ENCODE measurements at regions not wholly inside any gene's neighbourhood (a gene's known extent, or its start where the extent isn't known, plus 50 kb on each side); places are given as distances from the start of the nearest gene placed in this dataset.
"Not testable (repeated sequence)": the region's sequence is repeated elsewhere in the genome, so short reads cannot be mapped to it uniquely, and the experiment has no call there.

DNA sequence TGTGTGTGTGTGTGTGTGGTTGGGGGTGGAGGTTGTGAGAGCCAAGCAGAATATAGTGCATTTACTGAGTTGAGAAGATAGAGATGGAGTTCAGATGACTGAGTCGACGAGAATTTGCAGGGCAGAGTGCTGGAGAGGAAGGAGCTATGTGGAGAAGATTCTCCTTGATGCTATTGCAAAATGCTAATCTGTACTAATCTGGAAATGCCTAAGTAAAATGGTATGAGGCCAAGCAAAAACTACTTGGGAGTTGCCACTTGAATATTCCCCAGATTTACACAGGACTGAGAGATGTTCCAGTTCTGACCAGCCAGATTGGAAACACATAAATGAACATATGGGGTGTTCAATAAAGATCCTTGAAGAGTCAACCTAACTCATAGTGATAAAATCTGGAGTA is 316.4 kb downstream of the NSUN3 start:
- Histone ChIP-seq H3K9me3 (replicated peaks) (no peaks in the 10 kb centered on the region), H3K27me3 (no peaks in the 10 kb centered on the region), H3K4me3 (no peak overlapping the region), H3K27ac (no peak overlapping the region), H3K36me3 (no peaks in the 10 kb centered on the region), H3K4me1 (no peaks in the 10 kb centered on the region)
- no peak for DNase-seq

DNA sequence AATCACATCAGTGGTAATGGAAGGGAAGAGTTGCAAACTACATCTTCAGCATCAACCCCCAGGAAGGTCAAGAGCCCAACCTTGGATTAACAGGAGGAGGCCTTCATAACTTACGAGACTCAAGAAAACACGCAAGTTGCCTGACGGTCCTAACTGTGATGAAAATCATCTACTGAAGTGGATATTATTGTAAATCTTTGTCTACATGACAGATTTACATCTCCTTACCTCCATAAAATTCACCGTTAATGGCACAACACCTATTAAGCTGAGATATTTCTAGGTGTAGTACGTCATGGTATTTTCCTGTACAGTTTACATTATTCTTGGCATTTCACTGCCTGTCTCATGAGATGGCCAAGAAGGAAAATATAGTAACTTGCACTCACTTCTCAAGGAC is 332.0 kb downstream of the NSUN3 start:
- Histone ChIP-seq H3K27ac (no peak overlapping the region), H3K4me1 (0 out of 2 replicates have a peak, but pooled peaks cover 3% of the 10 kb centered on the region), H3K4me3 (no peak overlapping the region), H3K36me3 (no peaks in the 10 kb centered on the region), H3K27me3 (no peaks in the 10 kb centered on the region), H3K9me3 (replicated peaks) (peaks cover 7% of the 10 kb centered on the region)
- DNase-seq: no peak

DNA sequence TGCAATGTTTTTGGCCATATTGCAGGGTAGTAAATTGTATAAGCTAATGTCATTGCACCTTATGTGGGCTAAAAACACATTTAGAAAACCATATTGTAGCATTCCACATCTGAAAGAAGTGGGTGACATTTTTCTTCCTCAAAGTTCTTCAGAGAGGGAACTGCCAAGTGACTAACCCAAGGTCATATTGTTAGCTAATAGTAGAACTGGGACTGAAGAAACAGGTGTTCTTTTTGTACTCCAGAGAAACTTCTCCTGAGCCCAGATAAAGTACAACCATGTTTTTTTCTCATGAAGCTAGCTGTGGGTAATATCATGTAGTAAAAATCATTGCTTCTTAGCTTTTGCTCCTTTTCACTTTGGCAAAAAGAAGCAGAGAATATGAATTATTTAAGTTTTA is 333.0 kb downstream of the NSUN3 start:
- H3K4me1 ChIP-seq: 0 out of 2 replicates have a peak, but pooled peaks cover 3% of the 10 kb centered on the region

GRCh38 chr3:94398036-94398435 is 335.2 kb downstream of the NSUN3 start:
- Histone ChIP-seq H3K9me3 (replicated peaks) (no peaks in the 10 kb centered on the region), H3K36me3 (no peaks in the 10 kb centered on the region), H3K4me1 (no peaks in the 10 kb centered on the region), H3K27ac (no peak overlapping the region), H3K27me3 (no peaks in the 10 kb centered on the region), H3K4me3 (no peak overlapping the region)
- no peak for DNase-seq

More for the DNA sequence above, 333.0 kb downstream of the NSUN3 start:
- H3K4me3 ChIP-seq: no peak overlapping the region
- H3K9me3 ChIP-seq (replicated peaks): peaks cover 7% of the 10 kb centered on the region
- H3K27me3 ChIP-seq: no peaks in the 10 kb centered on the region
- DNase-seq: no peak
- no peak overlapping the region for H3K27ac ChIP-seq
- no peaks in the 10 kb centered on the region for H3K36me3 ChIP-seq

- no peak for DNase-seq
- H3K4me3 ChIP-seq: no peak overlapping the region
- H3K9me3 ChIP-seq (replicated peaks): no peaks in the 10 kb centered on the region
- no peaks in the 10 kb centered on the region for H3K36me3 ChIP-seq
- no peak overlapping the region for H3K27ac ChIP-seq
- no peaks in the 10 kb centered on the region for H3K27me3 ChIP-seq
- no peaks in the 10 kb centered on the region for H3K4me1 ChIP-seq
These were observed 338.6 kb downstream of the NSUN3 start for GRCh38 chr3:94401466-94401865.

GRCh38 chr3:94402126-94402525 is 339.3 kb downstream of the NSUN3 start:
- Histone ChIP-seq H3K9me3 (replicated peaks) (no peaks in the 10 kb centered on the region), H3K27ac (no peak overlapping the region), H3K27me3 (no peaks in the 10 kb centered on the region), H3K4me3 (no peak overlapping the region), H3K36me3 (no peaks in the 10 kb centered on the region), H3K4me1 (no peaks in the 10 kb centered on the region)
- DNase-seq: no peak

DNA sequence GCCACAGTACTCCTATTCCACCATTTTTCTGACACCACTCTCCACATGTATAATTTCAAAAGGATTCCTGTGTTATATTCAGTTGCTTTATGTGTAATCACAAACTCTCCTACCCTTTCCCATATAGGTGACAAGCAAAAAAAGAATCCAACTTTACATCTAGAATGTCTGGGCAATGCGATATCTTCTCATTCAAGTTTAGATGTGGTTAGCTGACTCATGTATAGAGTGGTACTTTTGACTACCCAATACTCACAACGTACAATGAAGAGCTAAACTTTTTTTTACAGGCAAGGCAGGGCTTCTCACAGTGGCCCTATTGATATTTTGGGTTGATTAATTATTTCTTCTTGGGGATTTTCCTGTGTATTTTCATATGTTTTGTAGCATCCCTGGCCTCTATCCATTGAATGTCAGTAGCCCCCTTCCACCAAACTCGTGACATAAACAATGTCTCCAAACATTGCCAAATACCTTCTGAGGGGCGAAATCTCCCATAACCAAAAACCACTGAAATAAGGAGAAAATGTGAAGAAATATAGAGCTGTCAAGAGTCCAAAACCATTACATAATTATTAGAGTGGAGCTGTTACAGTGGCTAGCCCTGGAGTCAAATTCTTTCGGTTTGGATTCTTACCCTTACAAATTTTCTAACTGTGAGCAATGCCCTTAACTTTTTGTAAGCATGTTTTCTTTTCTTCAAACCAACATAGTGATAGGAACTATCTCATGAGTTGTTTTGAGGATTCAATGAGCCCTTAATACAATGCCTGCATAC is 342.6 kb downstream of the NSUN3 start:
- H3K36me3 ChIP-seq: no peaks in the 10 kb centered on the region
- H3K27me3 ChIP-seq: no peaks in the 10 kb centered on the region
- no peaks in the 10 kb centered on the region for H3K4me1 ChIP-seq
- no peak overlapping the region for H3K4me3 ChIP-seq
- DNase-seq: no peak
- H3K9me3 ChIP-seq (replicated peaks): no peaks in the 10 kb centered on the region
- H3K27ac ChIP-seq: no peak overlapping the region

- H3K27ac ChIP-seq: no peak overlapping the region
- no peaks in the 10 kb centered on the region for H3K36me3 ChIP-seq
- no peak for DNase-seq
- H3K27me3 ChIP-seq: no peaks in the 10 kb centered on the region
- H3K9me3 ChIP-seq (replicated peaks): no peaks in the 10 kb centered on the region
- H3K4me3 ChIP-seq: no peak overlapping the region
- no peaks in the 10 kb centered on the region for H3K4me1 ChIP-seq
These were observed 343.7 kb downstream of the NSUN3 start for GRCh38 chr3:94406595-94406994.

- not testable (repeated sequence) for H3K27ac ChIP-seq; H3K9me3 ChIP-seq (replicated peaks); DNase-seq; H3K4me1 ChIP-seq; H3K4me3 ChIP-seq; H3K27me3 ChIP-seq; H3K36me3 ChIP-seq
These were observed 350.1 kb downstream of the NSUN3 start for GRCh38 chr3:94412936-94413335.

GRCh38 chr3:94413336-94414108 is 350.7 kb downstream of the NSUN3 start:
- H3K4me1 ChIP-seq: peaks cover 8% of the 10 kb centered on the region
- H3K9me3 ChIP-seq (replicated peaks): no peaks in the 10 kb centered on the region
- peak in 1 of 2 experiments; percentile 20 for DNase-seq
- no peaks in the 10 kb centered on the region for H3K36me3 ChIP-seq
- H3K4me3 ChIP-seq: no peak overlapping the region
- H3K27me3 ChIP-seq: no peaks in the 10 kb centered on the region
- H3K27ac ChIP-seq: no peak overlapping the region

DNA sequence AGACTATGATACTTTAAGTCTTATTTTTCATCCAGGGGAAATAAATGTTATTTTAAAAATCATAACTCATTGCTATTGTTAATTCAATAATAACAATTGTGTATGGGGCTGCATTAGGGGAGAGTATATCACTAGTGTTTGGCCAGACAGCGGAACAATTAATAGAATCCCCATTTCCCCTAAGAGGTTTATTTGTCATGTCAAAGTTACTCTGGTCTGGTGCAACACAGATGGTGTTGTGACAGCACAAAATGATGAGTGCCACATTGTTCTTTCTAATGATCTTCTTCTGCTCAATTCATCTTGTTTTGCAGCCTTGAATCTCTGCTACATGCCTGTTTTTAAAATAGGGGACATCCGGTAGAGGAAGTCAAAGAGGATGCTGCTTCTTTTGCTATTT is 351.6 kb downstream of the NSUN3 start:
- Histone ChIP-seq H3K4me1 (peaks cover 8% of the 10 kb centered on the region), H3K27ac (no peak overlapping the region), H3K4me3 (no peak overlapping the region)

DNA sequence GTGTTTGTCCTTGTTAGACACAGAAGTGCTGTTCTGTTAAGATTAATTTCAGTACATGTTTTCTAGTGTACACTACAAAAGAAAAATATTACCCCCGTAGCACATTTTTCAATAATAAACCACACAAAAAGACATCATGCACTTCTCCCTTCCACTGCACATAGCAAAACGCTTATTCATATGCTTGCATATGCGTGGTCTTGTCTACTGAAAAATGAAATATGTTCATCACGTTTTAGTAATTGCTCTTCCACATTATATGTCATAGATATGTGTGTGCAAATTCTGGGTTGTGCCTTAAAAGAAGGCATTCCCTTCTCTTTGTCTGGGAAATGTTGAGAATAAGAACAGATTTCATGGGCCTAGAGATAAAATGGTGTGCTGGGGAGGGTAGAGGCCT is 353.9 kb downstream of the NSUN3 start:
- Histone ChIP-seq H3K4me3 (no peak overlapping the region), H3K9me3 (replicated peaks) (no peaks in the 10 kb centered on the region; the same call in 1 of the 2 replicates), H3K4me1 (peaks cover 8% of the 10 kb centered on the region), H3K36me3 (no peaks in the 10 kb centered on the region), H3K27ac (no peak overlapping the region), H3K27me3 (no peaks in the 10 kb centered on the region)
- DNase-seq: no peak

More for the DNA sequence above, 351.6 kb downstream of the NSUN3 start:
- Histone ChIP-seq H3K9me3 (replicated peaks) (no peaks in the 10 kb centered on the region; the same call in 1 of the 2 replicates), H3K36me3 (no peaks in the 10 kb centered on the region), H3K27me3 (no peaks in the 10 kb centered on the region)
- DNase-seq: no peak

GRCh38 chr3:94417963-94418455 is 355.1 kb downstream of the NSUN3 start:
- Histone ChIP-seq H3K4me3 (no peak overlapping the region), H3K4me1 (peaks cover 8% of the 10 kb centered on the region), H3K27me3 (no peaks in the 10 kb centered on the region), H3K36me3 (no peaks in the 10 kb centered on the region), H3K9me3 (replicated peaks) (no peaks in the 10 kb centered on the region; the same call in 1 of the 2 replicates), H3K27ac (no peak overlapping the region)
- no peak for DNase-seq

- no peaks in the 10 kb centered on the region; the same call in 1 of the 2 replicates for H3K9me3 ChIP-seq (replicated peaks)
- no peaks in the 10 kb centered on the region for H3K36me3 ChIP-seq
- no peak overlapping the region for H3K4me3 ChIP-seq
- DNase-seq: no peak
- no peaks in the 10 kb centered on the region for H3K4me1 ChIP-seq
- no peak overlapping the region for H3K27ac ChIP-seq
- no peaks in the 10 kb centered on the region for H3K27me3 ChIP-seq
These were observed 358.1 kb downstream of the NSUN3 start for GRCh38 chr3:94420931-94421330.

DNA sequence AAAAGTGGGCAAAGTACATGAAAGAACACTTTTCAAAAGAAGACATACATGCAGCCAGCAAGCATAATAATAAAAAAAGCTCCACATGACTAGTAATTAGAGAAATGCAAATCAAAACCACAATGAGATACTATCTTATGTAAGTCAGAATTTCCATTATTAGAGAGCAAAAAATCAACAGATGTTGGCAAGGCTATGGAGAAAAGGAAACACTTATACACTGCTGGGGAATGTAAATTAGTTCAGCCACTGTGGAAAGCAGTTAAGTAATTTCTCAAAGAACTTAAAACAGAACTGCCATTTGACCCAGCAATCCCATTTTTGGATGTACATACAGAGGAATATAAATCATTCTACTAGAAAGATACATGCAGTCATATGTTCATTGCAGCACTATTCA is 360.7 kb downstream of the NSUN3 start:
- Histone ChIP-seq H3K9me3 (replicated peaks) (no peaks in the 10 kb centered on the region; the same call in 1 of the 2 replicates), H3K4me1 (no peaks in the 10 kb centered on the region), H3K27ac (no peak overlapping the region), H3K27me3 (no peaks in the 10 kb centered on the region), H3K36me3 (no peaks in the 10 kb centered on the region), H3K4me3 (no peak overlapping the region)
- DNase-seq: no peak

All from SJCRH30 (cell line).